NCI-H524 treated with DMSO at 0.1 percent for 48 hours (cell line): ENCODE measurements at regions not wholly inside any gene's neighbourhood (a gene's known extent, or its start where the extent isn't known, plus 50 kb on each side); places are given as distances from the start of the nearest gene placed in this dataset.

Experiments used
- DNase-seq: peaks from one replicate; lab custom pipeline; 2025; lab: John Stamatoyannopoulos, UW

GRCh38 chr9:135196474-135196873 lies 109.0 kb downstream of the OLFM1 start:
- no peak for DNase-seq

DNA sequence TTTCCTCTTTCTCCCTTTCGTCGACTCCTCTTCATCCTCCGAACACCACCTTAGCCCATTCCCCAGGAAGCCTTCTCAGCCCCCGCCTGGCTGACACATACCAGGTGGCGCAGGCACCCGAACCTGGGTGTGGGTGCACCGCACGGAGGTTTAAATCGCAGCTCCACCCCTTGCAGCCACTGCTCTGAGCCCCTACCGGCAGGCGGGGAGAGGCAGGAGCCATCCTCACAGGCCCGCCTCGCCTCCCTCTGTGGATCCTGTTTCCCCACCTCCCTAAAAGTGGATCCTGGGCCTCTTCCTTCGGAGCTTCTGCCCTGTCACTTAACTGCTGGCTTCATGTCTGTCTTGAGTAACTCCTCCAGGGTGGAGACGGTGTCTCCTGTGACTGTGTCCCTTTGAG lies 110.7 kb downstream of the OLFM1 start:
- DNase-seq, result no peak

- peak; percentile 82 for DNase-seq
Observed at GRCh38 chr9:135198586-135199285, 111.3 kb downstream of the OLFM1 start.

- no peak for DNase-seq
Observed at GRCh38 chr9:135199489-135199888, 112.0 kb downstream of the OLFM1 start.

- DNase-seq, result no peak
Observed at GRCh38 chr9:135201711-135202110, 114.2 kb downstream of the OLFM1 start.

DNA sequence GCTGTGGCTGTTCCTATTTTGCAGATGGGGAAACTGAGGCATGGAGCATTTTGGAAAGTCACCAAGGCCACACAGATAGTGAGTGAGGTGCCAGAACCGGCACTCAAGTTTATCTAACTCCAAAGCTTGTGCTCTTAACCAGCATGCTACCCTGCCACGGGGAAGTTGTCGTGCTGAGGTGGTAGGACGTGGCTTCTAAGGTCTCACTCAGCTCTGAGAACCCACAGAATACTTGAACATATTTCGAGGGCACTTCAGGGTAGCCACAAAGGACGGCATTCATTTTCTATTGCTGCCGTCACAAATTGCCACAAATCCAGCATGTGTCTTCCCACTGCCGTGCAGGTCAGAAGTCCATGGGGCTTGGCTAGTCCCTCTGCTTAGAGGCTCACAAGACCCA lies 116.7 kb downstream of the OLFM1 start:
- no peak for DNase-seq

DNA sequence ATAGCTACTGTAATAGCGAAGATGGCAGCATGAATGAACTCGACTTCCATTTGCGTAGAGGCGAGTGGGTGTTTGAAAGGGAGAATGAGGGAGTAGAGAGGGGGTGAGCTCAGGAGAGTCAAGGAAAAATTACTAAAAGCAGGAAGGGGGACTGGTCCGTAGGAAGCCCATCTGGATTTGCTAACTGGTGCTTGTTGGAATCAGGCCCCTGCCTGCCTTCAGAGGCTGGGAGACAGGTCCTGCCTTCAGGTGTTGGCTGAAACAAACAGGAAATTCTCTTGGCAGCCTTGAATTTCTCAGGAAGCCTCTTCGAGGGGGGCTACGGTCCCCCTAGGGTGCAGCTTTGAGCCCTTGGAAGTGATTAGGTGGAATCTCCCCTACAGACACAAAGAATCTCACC lies 121.7 kb downstream of the OLFM1 start:
- no peak for DNase-seq

DNA sequence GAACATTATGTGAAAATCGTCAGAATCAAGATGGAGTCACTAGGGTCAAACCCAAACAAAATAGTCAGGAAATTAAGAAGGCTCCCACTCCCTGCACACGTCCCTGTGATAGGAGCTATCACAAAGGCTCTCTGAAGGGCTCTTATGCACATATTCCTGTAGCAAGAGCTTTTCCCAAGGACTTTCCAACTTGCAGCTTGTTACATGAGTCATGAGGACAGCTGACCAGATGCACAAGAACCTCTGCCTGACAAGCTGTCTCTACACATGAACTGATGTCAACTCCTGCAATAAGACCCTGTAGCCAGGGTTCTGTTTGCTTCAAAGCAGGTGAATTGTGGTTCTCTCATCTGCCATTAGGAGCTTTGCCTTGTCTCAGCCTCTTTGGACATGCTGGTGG lies 122.4 kb downstream of the OLFM1 start:
- DNase-seq, result no peak

- no peak for DNase-seq
Observed at GRCh38 chr9:135210676-135211523, 123.4 kb downstream of the OLFM1 start.

DNA sequence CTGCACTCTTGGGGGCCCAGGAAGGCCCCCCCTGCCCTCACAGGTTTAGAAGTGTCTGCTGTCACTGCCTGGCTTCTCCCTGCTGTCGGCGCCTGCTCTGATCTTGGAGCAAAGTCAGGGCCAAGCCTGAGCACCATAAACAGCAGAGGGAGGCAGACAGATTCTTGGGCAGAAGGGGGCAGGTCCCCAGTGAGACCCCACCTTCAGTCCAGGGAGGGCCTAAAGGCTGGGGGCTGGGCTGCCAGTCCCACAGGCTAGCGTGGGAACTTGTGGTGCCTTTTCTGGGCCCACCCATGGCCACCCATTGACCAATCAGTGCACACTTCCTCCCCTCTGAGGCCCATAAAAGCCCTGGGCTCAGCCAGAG lies 124.0 kb downstream of the OLFM1 start:
- DNase-seq, result no peak

DNA sequence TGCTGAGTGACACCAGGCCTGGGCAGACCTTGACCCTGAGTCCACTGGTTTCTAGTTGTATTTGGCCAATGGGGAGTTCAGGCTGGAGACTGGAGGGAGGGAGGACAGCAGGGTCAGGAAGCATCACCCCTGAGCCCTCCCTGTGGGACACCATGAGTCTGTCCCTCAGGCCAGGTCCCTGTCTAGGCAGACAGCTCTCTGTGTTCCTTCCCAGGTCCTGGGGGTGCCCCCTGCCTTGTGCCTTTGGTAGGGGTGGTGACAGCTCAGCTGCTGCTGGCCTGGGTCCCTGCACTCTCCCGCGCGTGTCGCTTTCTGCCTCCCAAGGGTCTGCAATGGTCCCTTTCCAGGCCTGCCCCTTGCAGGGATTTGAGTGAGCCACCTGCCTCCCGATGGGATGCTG lies 125.5 kb downstream of the OLFM1 start:
- DNase-seq, result no peak

- DNase-seq, result no peak
Observed at GRCh38 chr9:135213566-135213965, 126.1 kb downstream of the OLFM1 start.

DNA sequence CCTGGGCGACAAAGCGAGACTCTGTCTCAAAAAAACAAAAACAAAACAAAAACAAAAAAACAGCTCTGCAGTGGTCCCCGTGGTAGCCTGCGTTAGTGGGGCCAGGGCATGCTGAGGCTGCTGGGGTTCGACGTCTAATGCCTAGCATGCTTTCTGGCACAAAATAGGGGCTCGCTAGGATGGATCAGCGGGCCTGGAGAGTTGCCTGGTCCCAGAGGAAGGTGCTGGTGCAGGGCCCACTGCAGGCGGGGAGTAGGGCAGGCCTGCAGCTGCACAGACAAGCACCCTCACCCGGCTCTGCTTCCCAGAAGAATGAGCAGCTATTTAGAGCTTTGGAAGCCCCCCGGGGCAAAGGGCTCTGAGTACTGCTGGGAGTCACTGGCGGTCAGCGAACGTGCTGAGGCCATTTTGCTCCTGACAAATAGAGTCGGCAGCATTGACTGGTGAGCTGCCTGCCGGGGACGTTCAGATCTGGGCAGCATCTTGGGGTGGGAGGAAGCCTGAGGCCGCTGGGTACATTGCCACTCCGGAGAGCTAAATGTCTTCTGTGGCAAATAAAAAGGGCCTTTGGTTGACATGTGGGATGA lies 126.7 kb downstream of the OLFM1 start:
- DNase-seq, result no peak

GRCh38 chr9:135214706-135215105 lies 127.2 kb downstream of the OLFM1 start:
- DNase-seq, result no peak

DNA sequence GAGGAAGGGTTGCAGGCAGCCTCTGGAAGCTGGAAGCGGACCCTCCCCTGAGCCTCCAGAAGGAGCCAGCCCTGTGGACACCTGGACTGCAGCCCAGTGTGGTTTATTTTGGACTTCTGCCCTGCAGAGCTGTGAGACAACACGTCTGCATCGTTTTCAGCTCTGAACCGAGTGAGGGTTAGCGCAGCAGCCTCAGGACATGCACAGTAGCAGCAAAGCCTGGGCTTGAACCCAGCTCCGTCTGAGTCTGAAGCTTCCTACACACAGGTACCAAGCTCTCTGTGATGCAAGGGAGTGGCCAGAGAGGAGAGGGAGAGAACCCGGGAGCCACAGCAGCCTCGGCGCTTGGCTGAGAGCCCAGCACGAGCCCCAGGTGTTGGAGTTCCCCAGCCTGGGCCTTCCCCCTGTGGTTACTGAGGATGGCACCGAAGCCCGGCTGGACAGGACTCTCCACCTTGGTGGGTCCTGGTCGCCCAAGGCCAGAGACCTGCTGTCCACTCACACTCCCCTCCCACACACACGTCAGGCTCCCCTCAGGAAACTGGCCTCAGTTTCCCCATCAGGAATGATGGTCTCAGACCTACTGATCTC lies 128.2 kb downstream of the OLFM1 start:
- DNase-seq, result no peak

DNA sequence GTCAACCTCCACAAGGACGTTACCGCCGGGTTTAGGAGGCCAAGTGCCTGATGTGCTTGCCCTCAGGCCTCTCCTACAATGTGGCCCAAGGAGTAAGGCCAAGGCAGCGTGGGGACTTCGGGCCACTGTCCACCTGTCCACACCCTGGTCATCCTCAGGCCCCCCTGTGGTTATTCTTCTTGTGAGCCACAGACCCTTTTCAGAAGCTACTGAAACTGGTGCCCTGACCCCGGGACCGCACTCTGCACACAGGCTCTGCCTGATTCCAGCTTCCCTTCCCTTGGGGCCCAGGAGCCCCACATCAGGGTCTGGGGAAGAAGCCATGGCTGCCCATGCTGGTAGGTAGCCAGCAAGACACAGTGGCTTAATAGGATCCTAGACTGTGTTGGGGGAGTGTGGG lies 128.8 kb downstream of the OLFM1 start:
- DNase-seq, result no peak

GRCh38 chr9:135216791-135217441 lies 129.4 kb downstream of the OLFM1 start:
- DNase-seq, result no peak

- DNase-seq, result no peak
Observed at GRCh38 chr9:135217836-135218235, 130.4 kb downstream of the OLFM1 start.

DNA sequence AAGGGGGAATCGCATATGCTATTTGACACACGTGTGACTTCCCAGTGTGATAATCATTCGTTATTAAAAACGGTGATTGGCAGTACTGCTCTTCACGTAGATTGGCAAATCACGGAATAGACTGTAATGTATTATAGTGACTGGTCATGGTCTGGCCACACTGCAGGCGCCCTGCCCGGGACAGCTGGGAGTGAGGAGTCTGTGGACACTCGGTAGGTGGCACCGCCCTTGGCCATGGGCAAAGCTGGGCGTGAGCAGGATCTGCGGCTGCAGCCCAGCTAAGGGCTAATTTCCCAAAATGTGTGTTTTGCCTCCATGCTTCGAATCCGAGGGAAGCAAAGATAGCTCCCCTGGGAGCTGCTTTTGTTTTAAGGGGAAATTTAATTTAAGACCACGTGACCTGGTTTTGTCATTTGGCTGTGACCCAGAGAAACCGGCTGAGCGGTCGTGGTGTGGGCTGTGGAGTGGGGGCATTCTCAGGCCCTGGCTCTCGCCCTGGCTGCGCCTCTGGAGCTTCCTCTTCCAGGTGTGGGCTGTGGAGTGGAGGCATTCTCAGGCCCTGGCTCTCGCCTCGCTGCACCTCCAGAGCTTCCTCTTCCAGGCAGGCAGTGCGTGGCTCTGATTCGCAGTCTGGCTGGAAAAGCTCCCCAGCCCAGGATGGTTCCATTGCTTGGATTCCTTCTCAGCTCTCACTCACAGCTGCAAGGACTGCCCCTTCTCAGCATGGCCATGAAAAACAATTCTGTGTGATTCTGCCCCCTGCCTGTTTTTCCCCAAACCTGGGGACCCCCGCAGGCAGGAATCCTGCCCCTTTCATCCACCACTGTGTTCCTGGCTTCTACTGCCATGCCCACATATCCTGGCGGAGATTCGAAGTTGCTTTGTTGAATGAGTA lies 131.1 kb downstream of the OLFM1 start:
- DNase-seq, result no peak

DNA sequence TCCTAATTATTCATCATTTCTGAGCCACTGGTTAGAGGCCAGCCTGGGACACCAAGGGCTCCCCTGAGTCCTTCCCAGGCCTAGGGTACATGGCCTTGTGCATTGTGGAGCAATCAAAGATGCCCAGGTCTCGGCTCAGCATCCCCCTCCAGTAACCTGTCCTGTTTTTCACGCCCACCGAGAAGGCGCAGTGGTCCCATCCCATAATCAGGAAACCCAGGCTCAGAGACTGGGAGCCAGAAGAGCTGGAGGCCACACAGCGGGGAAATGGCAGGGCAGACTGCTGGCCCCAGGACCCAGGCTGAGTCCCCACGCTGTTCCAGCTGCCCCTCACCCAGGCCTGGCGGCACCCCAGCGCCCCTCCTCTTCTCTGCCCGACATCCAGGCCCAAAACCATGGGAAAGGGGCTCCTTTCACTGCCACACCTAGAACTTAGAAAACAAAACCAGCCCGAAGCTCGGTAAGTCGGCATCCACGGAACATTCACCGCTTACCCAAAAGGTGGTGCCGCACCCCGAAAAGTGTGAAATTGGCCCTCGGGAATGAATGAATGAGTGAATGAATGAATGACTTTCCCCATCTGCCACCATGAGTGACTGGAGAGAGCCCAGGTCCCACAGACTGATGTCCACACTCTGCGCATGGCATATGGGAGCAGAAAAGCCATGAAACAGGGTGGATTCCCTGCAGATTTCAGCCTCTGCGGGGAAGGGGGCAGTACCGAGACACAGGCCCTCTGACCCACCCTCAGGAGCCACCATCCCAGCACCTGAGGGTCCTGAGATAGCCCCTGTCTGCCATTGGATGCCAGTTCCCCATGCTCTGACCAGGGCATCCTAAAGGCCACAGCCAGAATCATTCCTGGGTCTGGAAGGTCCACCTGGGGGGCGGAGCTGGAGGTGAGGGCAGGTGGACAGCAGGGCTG lies 132.5 kb downstream of the OLFM1 start:
- no peak for DNase-seq
